ENCODE measurements at regions not wholly inside any gene's neighbourhood (a gene's known extent, or its start where the extent isn't known, plus 50 kb on each side); places are given as distances from the start of the nearest gene placed in this dataset.
"Not testable (repeated sequence)": the region's sequence is repeated elsewhere in the genome, so short reads cannot be mapped to it uniquely, and the experiment has no call there.

DNA sequence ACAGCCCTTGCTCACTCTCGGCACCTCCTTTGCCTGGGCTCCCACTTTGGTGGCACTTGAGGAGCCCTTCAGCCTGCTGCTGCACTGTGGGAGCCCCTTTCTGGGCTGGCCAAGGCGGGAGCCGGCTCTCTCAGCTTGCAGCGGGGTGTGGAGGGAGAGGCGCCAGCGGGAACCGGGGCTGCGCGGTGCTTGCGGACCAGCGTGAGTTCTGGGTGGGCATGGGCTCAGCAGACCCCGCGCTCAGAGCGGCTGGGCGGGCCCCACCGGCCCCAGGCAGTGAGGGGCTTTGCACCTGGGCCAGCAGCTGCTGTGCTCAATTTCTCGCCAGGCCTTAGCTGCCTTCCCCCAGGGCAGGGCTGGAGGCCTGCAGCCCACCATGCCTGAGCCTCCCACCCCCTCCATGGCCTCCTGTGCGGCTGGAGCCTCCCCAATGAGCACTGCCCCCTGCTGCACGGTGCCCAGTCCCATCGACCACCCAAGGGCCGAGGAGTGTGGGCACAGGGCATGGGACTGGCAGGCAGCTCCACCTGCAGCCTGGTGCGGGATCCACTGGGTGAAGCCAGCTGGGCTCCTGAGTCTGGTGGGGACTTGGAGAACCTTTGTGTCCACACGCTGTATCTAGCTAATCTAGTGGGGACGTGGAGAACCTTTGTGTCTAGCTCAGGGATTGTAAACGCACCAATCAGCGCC is 586.7 kb upstream of the BCHE start:
- H3K27me3 ChIP-seq (ENCODE audit: insufficient read depth, low read depth, low read length); H3K36me3 ChIP-seq (ENCODE audit: insufficient read depth, low read length); H3K9me2 ChIP-seq (ENCODE audit: insufficient read depth, low read length); H3K27ac ChIP-seq (ENCODE audit: low read length); H3K4me3 ChIP-seq (ENCODE audit: low read length); H4K20me1 ChIP-seq (ENCODE audit: insufficient read depth); H3K79me2 ChIP-seq (replicated peaks; ENCODE audit: insufficient read depth, low read length); H3K4me2 ChIP-seq (ENCODE audit: low read length); H2AFZ ChIP-seq (ENCODE audit: low read depth, low read length); H3F3A ChIP-seq (ENCODE audit: insufficient read depth, low read length, poor library complexity, severe bottlenecking); H3K9ac ChIP-seq (ENCODE audit: low read length); H3K9me3 ChIP-seq (ENCODE audit: low read length): not testable (repeated sequence)

DNA sequence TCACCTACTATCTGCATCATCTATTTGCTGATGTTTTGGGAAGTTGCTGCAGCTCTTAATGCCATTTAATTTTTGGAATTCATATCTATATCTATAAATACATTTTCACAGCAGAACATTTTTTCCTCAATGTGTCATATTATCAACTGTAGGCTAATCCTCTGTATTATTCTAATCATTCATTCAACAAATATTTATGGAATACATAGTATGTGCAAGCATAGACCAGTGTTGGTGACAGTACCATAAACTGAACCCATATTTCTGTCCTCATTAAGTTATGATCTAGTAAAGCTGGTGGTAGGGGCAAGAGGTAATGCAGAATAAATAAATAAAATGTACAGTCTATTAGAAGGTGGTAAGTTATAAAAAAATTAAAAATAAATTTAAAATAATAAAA is 585.3 kb upstream of the BCHE start:
- Histone ChIP-seq H3K27ac (ENCODE audit: low read length) (no peak overlapping the region), H4K20me1 (ENCODE audit: insufficient read depth) (no peaks in the 10 kb centered on the region), H3K9ac (ENCODE audit: low read length) (no peak overlapping the region), H2AFZ (ENCODE audit: low read depth, low read length) (no peak overlapping the region), H3K27me3 (ENCODE audit: insufficient read depth, low read depth, low read length) (no peaks in the 10 kb centered on the region), H3K4me2 (ENCODE audit: low read length) (no peak overlapping the region), H3K36me3 (ENCODE audit: insufficient read depth, low read length) (no peaks in the 10 kb centered on the region), H3K9me2 (ENCODE audit: insufficient read depth, low read length) (no peaks in the 10 kb centered on the region), H3F3A (ENCODE audit: insufficient read depth, low read length, poor library complexity, severe bottlenecking) (no peaks in the 10 kb centered on the region), H3K9me3 (ENCODE audit: low read length) (no peaks in the 10 kb centered on the region), H3K79me2 (replicated peaks; ENCODE audit: insufficient read depth, low read length) (no peaks in the 10 kb centered on the region), H3K4me3 (ENCODE audit: low read length) (no peak overlapping the region)
- no peak for TF ChIP-seq TAF1 (IDR thresholded peaks at IDR 0.05; ENCODE audit: low read depth)
- TF ChIP-seq, protein P1, sequence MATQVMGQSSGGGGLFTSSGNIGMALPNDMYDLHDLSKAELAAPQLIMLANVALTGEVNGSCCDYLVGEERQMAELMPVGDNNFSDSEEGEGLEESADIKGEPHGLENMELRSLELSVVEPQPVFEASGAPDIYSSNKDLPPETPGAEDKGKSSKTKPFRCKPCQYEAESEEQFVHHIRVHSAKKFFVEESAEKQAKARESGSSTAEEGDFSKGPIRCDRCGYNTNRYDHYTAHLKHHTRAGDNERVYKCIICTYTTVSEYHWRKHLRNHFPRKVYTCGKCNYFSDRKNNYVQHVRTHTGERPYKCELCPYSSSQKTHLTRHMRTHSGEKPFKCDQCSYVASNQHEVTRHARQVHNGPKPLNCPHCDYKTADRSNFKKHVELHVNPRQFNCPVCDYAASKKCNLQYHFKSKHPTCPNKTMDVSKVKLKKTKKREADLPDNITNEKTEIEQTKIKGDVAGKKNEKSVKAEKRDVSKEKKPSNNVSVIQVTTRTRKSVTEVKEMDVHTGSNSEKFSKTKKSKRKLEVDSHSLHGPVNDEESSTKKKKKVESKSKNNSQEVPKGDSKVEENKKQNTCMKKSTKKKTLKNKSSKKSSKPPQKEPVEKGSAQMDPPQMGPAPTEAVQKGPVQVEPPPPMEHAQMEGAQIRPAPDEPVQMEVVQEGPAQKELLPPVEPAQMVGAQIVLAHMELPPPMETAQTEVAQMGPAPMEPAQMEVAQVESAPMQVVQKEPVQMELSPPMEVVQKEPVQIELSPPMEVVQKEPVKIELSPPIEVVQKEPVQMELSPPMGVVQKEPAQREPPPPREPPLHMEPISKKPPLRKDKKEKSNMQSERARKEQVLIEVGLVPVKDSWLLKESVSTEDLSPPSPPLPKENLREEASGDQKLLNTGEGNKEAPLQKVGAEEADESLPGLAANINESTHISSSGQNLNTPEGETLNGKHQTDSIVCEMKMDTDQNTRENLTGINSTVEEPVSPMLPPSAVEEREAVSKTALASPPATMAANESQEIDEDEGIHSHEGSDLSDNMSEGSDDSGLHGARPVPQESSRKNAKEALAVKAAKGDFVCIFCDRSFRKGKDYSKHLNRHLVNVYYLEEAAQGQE (IDR thresholded peaks at IDR 0.05; ENCODE audit: borderline replicate concordance): no peak
- TF ChIP-seq EZH2 (IDR thresholded peaks at IDR 0.05; ENCODE audit: borderline replicate concordance, insufficient read depth, low read length, poor library complexity, severe bottlenecking): no peak
- TF ChIP-seq MXI1 (conservative IDR thresholded peaks at IDR 0.05; ENCODE audit: poor library complexity, severe bottlenecking): no peak
- no peak for TF ChIP-seq SMC3 (conservative IDR thresholded peaks at IDR 0.05; ENCODE audit: poor library complexity)
- no peak for TF ChIP-seq POLR2AphosphoS5 (IDR thresholded peaks at IDR 0.05)
- no peak for TF ChIP-seq RAD21 (conservative IDR thresholded peaks at IDR 0.05)
- no peak for TF ChIP-seq EP300 (conservative IDR thresholded peaks at IDR 0.05; ENCODE audit: poor library complexity, severe bottlenecking)
- TF ChIP-seq, protein P2, sequence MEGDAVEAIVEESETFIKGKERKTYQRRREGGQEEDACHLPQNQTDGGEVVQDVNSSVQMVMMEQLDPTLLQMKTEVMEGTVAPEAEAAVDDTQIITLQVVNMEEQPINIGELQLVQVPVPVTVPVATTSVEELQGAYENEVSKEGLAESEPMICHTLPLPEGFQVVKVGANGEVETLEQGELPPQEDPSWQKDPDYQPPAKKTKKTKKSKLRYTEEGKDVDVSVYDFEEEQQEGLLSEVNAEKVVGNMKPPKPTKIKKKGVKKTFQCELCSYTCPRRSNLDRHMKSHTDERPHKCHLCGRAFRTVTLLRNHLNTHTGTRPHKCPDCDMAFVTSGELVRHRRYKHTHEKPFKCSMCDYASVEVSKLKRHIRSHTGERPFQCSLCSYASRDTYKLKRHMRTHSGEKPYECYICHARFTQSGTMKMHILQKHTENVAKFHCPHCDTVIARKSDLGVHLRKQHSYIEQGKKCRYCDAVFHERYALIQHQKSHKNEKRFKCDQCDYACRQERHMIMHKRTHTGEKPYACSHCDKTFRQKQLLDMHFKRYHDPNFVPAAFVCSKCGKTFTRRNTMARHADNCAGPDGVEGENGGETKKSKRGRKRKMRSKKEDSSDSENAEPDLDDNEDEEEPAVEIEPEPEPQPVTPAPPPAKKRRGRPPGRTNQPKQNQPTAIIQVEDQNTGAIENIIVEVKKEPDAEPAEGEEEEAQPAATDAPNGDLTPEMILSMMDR (IDR thresholded peaks at IDR 0.05; ENCODE audit: poor library complexity, severe bottlenecking): no peak

DNA sequence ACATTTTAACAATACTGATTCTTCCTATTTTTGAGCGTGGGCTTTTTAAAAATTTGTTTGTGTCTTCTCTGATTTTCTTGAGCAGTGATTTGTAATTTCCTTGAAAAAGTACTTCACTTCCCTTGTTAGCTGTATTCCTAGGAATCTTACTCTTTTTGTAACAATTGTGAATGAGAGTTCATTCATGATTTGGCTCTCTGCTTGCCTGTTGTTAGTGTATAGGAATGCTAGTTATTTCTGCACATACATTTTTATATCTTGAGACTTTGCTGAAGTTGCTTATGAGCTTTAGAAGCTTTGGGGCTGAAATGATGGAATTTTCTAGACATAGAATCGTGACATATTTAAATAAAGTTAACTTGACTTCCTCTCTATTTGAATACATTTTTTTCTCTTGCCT is 582.8 kb upstream of the BCHE start:
- Histone ChIP-seq H3F3A (ENCODE audit: insufficient read depth, low read length, poor library complexity, severe bottlenecking) (no peaks in the 10 kb centered on the region), H3K4me3 (ENCODE audit: low read length) (no peak overlapping the region), H3K27me3 (ENCODE audit: insufficient read depth, low read depth, low read length) (no peaks in the 10 kb centered on the region), H4K20me1 (ENCODE audit: insufficient read depth) (no peaks in the 10 kb centered on the region), H3K79me2 (replicated peaks; ENCODE audit: insufficient read depth, low read length) (no peaks in the 10 kb centered on the region), H3K4me2 (ENCODE audit: low read length) (no peak overlapping the region), H3K27ac (ENCODE audit: low read length) (no peak overlapping the region), H3K9me3 (ENCODE audit: low read length) (no peaks in the 10 kb centered on the region), H2AFZ (ENCODE audit: low read depth, low read length) (no peak overlapping the region), H3K9me2 (ENCODE audit: insufficient read depth, low read length) (no peaks in the 10 kb centered on the region), H3K36me3 (ENCODE audit: insufficient read depth, low read length) (no peaks in the 10 kb centered on the region), H3K9ac (ENCODE audit: low read length) (no peak overlapping the region)
- TF ChIP-seq EZH2 (IDR thresholded peaks at IDR 0.05; ENCODE audit: borderline replicate concordance, insufficient read depth, low read length, poor library complexity, severe bottlenecking): no peak
- TF ChIP-seq, protein P2 (IDR thresholded peaks at IDR 0.05; ENCODE audit: poor library complexity, severe bottlenecking): no peak
- TF ChIP-seq SMC3 (conservative IDR thresholded peaks at IDR 0.05; ENCODE audit: poor library complexity): no peak
- TF ChIP-seq, protein P1 (IDR thresholded peaks at IDR 0.05; ENCODE audit: borderline replicate concordance): no peak
- TF ChIP-seq POLR2AphosphoS5 (IDR thresholded peaks at IDR 0.05): no peak
- TF ChIP-seq EP300 (conservative IDR thresholded peaks at IDR 0.05; ENCODE audit: poor library complexity, severe bottlenecking): no peak
- no peak for TF ChIP-seq TAF1 (IDR thresholded peaks at IDR 0.05; ENCODE audit: low read depth)
- no peak for TF ChIP-seq MXI1 (conservative IDR thresholded peaks at IDR 0.05; ENCODE audit: poor library complexity, severe bottlenecking)
- no peak for TF ChIP-seq RAD21 (conservative IDR thresholded peaks at IDR 0.05)

All from neural cell (in vitro differentiated cells).